ENCODE measurements at regions not wholly inside any gene's neighbourhood (a gene's known extent, or its start where the extent isn't known, plus 50 kb on each side); places are given as distances from the start of the nearest gene placed in this dataset.

DNA sequence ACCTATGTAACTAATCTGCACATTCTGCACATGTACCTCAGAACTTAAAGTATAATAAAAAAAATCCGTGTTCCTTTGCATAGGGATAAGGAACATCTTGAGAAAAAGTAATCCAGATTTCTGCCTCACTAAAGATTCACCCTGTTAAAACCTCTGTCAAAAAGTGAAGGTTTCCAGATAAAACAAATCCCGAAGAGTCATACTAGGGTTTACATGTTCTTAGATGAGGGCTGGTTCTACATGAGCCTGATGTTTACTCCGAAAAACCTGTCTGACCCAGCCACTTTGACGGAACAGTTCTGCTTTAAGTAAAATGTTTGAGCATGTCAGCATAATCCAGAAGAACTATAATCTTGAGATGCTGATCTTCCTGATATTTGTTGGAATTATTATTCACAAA lies 515.6 kb upstream of the SLC8A1 start:
- TF ChIP-seq, protein P1, sequence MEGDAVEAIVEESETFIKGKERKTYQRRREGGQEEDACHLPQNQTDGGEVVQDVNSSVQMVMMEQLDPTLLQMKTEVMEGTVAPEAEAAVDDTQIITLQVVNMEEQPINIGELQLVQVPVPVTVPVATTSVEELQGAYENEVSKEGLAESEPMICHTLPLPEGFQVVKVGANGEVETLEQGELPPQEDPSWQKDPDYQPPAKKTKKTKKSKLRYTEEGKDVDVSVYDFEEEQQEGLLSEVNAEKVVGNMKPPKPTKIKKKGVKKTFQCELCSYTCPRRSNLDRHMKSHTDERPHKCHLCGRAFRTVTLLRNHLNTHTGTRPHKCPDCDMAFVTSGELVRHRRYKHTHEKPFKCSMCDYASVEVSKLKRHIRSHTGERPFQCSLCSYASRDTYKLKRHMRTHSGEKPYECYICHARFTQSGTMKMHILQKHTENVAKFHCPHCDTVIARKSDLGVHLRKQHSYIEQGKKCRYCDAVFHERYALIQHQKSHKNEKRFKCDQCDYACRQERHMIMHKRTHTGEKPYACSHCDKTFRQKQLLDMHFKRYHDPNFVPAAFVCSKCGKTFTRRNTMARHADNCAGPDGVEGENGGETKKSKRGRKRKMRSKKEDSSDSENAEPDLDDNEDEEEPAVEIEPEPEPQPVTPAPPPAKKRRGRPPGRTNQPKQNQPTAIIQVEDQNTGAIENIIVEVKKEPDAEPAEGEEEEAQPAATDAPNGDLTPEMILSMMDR (IDR thresholded peaks at IDR 0.05), result no peak
- no peak for TF ChIP-seq POLR2A (IDR thresholded peaks at IDR 0.05)
